GM12875 (cell line): ENCODE measurements at regions not wholly inside any gene's neighbourhood (a gene's known extent, or its start where the extent isn't known, plus 50 kb on each side); places are given as distances from the start of the nearest gene placed in this dataset.

ENCODE experiments used
- H3K4me3 ChIP-seq: one replicate; pipeline ENCODE4 v1.5.1; 2011; ENCODE audit warnings: low read depth, low read length, control low read depth
- CTCF ChIP-seq: IDR thresholded peaks from 2 replicates; pipeline ENCODE4 v1.5.1; 2011; ENCODE audit warnings: low read depth, mild to moderate bottlenecking, control low read depth, inconsistent platforms, low read length, moderate library complexity, borderline replicate concordance; ENCODE audit not compliant: insufficient read depth

- no peak for TF ChIP-seq CTCF
- H3K4me3 ChIP-seq = no peak overlapping the region
Observed at GRCh38 chr14:83777516-83777915, 1752.4 kb upstream of the FLRT2 start.

- TF ChIP-seq CTCF = no peak
- H3K4me3 ChIP-seq = no peak overlapping the region
Observed at GRCh38 chr14:83779266-83779665, 1750.7 kb upstream of the FLRT2 start.

- no peak overlapping the region for H3K4me3 ChIP-seq
- no peak for TF ChIP-seq CTCF
Observed at GRCh38 chr14:83780321-83780720, 1749.6 kb upstream of the FLRT2 start.

- TF ChIP-seq CTCF = no peak
- H3K4me3 ChIP-seq = no peak overlapping the region
Observed at GRCh38 chr14:83798421-83798820, 1731.5 kb upstream of the FLRT2 start.

- H3K4me3 ChIP-seq = no peak overlapping the region
- no peak for TF ChIP-seq CTCF
Observed at GRCh38 chr14:83799233-83799632, 1730.7 kb upstream of the FLRT2 start.

- no peak for TF ChIP-seq CTCF
Observed at GRCh38 chr14:83814896-83815295, 1715.0 kb upstream of the FLRT2 start.

GRCh38 chr14:83816761-83817160 is 1713.2 kb upstream of the FLRT2 start:
- no peak overlapping the region for H3K4me3 ChIP-seq
- no peak for TF ChIP-seq CTCF

More at GRCh38 chr14:83814896-83815295, 1715.0 kb upstream of the FLRT2 start:
- no peak overlapping the region for H3K4me3 ChIP-seq
